Activated T-helper 1 cell treated with anti-CD3 and anti-CD28 coated beads, Interleukin-12 subunit alpha, Interleukin-12 subunit beta, Interleukin-2, Interleukin-4 antibody, amounts not matched to agents 30 ng/mL and 10 ng/mL and 1 ng/mL, durations not matched to agents 14 hours and 24 hours and 36 hours (primary cell): ENCODE measurements at regions not wholly inside any gene's neighbourhood (a gene's known extent, or its start where the extent isn't known, plus 50 kb on each side); places are given as distances from the start of the nearest gene placed in this dataset.

Experiments
- DNase-seq: peaks from one replicate; pipeline ENCODE4 v3.0.0; 2021; ENCODE audit warnings: low spot score
- H3K27ac Mint-ChIP-seq: one replicate; pipeline ENCODE4 v1.8.0; 2021; ENCODE audit warnings: mild to moderate bottlenecking, mixed read lengths
- H3K27me3 Mint-ChIP-seq: one replicate; pipeline ENCODE4 v1.8.0; 2022; ENCODE audit warnings: mild to moderate bottlenecking, moderate library complexity, mixed read lengths; ENCODE audit not compliant: insufficient read depth
- H3K36me3 Mint-ChIP-seq: one replicate; pipeline ENCODE4 v1.8.0; 2021; ENCODE audit warnings: low read depth, mixed read lengths
- H3K4me1 Mint-ChIP-seq: one replicate; pipeline ENCODE4 v1.8.0; 2021; ENCODE audit warnings: low read depth, mixed read lengths
- H3K4me3 Mint-ChIP-seq: one replicate; pipeline ENCODE4 v1.8.0; 2021; ENCODE audit warnings: mild to moderate bottlenecking, moderate library complexity, mixed read lengths
- H3K9me3 Mint-ChIP-seq: one replicate; pipeline ENCODE4 v1.8.0; 2021; ENCODE audit warnings: mixed read lengths
- intact Hi-C: fragments of 100-400 bp; cut with micrococcal nuclease; formaldehyde crosslinking; loops from one replicate; pipeline ENCODE4 v1.15.1; 2024

- Mint-ChIP-seq H3K4me3 (no peak overlapping the region), H3K27me3 (no peaks in the 10 kb centered on the region), H3K27ac (no peak overlapping the region), H3K36me3 (no peaks in the 10 kb centered on the region), H3K9me3 (no peaks in the 10 kb centered on the region), H3K4me1 (peaks cover 12% of the 10 kb centered on the region)
- DNase-seq: no peak
- intact Hi-C loops: no loop called here
Measured at GRCh38 chr2:48209214-48209885, 105.1 kb upstream of the FOXN2 start.

- Mint-ChIP-seq H3K27ac (no peak overlapping the region), H3K4me3 (no peak overlapping the region), H3K9me3 (no peaks in the 10 kb centered on the region), H3K36me3 (no peaks in the 10 kb centered on the region), H3K27me3 (no peaks in the 10 kb centered on the region), H3K4me1 (peaks cover 12% of the 10 kb centered on the region)
- intact Hi-C loops: no loop called here
- no peak for DNase-seq
Measured at GRCh38 chr2:48210189-48210588, 104.3 kb upstream of the FOXN2 start.

GRCh38 chr2:48213646-48214045, 100.8 kb upstream of the FOXN2 start:
- intact Hi-C loops: no loop called here
- H3K4me1 Mint-ChIP-seq: peaks cover 7% of the 10 kb centered on the region

GRCh38 chr2:48218169-48218568, 96.3 kb upstream of the FOXN2 start:
- Mint-ChIP-seq H3K4me3 (no peak overlapping the region), H3K27me3 (no peaks in the 10 kb centered on the region), H3K27ac (no peak overlapping the region), H3K4me1 (no peaks in the 10 kb centered on the region), H3K9me3 (no peaks in the 10 kb centered on the region), H3K36me3 (no peaks in the 10 kb centered on the region)
- intact Hi-C loops: no loop called here
- DNase-seq: no peak

More at GRCh38 chr2:48213646-48214045, 100.8 kb upstream of the FOXN2 start:
- no peak overlapping the region for H3K27ac Mint-ChIP-seq
- no peaks in the 10 kb centered on the region for H3K9me3 Mint-ChIP-seq
- DNase-seq: no peak
- H3K27me3 Mint-ChIP-seq: no peaks in the 10 kb centered on the region
- H3K4me3 Mint-ChIP-seq: no peak overlapping the region
- no peaks in the 10 kb centered on the region for H3K36me3 Mint-ChIP-seq

- Mint-ChIP-seq H3K9me3 (no peaks in the 10 kb centered on the region), H3K4me3 (no peak overlapping the region), H3K4me1 (no peaks in the 10 kb centered on the region), H3K27ac (no peak overlapping the region), H3K27me3 (no peaks in the 10 kb centered on the region), H3K36me3 (peaks cover 2% of the 10 kb centered on the region)
- intact Hi-C loops: no loop called here
- no peak for DNase-seq
Measured at GRCh38 chr2:48219234-48219554, 95.3 kb upstream of the FOXN2 start.

- Mint-ChIP-seq H3K27ac (no peak overlapping the region), H3K27me3 (no peaks in the 10 kb centered on the region), H3K9me3 (no peaks in the 10 kb centered on the region), H3K4me3 (no peak overlapping the region), H3K36me3 (peaks cover 2% of the 10 kb centered on the region), H3K4me1 (no peaks in the 10 kb centered on the region)
- intact Hi-C loops: no loop called here
- DNase-seq: no peak
Measured at GRCh38 chr2:48219555-48220436, 94.7 kb upstream of the FOXN2 start.

GRCh38 chr2:48220501-48220900, 94.0 kb upstream of the FOXN2 start:
- Mint-ChIP-seq H3K9me3 (no peaks in the 10 kb centered on the region), H3K36me3 (peaks cover 2% of the 10 kb centered on the region), H3K27me3 (no peaks in the 10 kb centered on the region), H3K27ac (no peak overlapping the region), H3K4me3 (no peak overlapping the region), H3K4me1 (no peaks in the 10 kb centered on the region)
- intact Hi-C loops: no loop called here
- DNase-seq: no peak

- Mint-ChIP-seq H3K4me3 (no peak overlapping the region), H3K36me3 (peaks cover 2% of the 10 kb centered on the region), H3K27me3 (peaks cover 2% of the 10 kb centered on the region), H3K9me3 (no peaks in the 10 kb centered on the region), H3K27ac (no peak overlapping the region), H3K4me1 (no peaks in the 10 kb centered on the region)
- intact Hi-C loops: no loop called here
- no peak for DNase-seq
Measured at GRCh38 chr2:48221846-48222516, 92.5 kb upstream of the FOXN2 start.

GRCh38 chr2:48227617-48228344, 86.7 kb upstream of the FOXN2 start:
- Mint-ChIP-seq H3K27me3 (peaks cover 5% of the 10 kb centered on the region), H3K36me3 (peaks cover 2% of the 10 kb centered on the region), H3K27ac (no peak overlapping the region), H3K9me3 (no peaks in the 10 kb centered on the region), H3K4me3 (no peak overlapping the region), H3K4me1 (peaks cover 3% of the 10 kb centered on the region)
- intact Hi-C loops: no loop called here
- DNase-seq: no peak

GRCh38 chr2:48228345-48228684, 86.2 kb upstream of the FOXN2 start:
- Mint-ChIP-seq H3K4me1 (peaks cover 8% of the 10 kb centered on the region), H3K27me3 (peaks cover 5% of the 10 kb centered on the region), H3K4me3 (no peak overlapping the region), H3K36me3 (peaks cover 4% of the 10 kb centered on the region), H3K27ac (no peak overlapping the region), H3K9me3 (no peaks in the 10 kb centered on the region)
- intact Hi-C loops: no loop called here
- no peak for DNase-seq

GRCh38 chr2:48229063-48229462, 85.4 kb upstream of the FOXN2 start:
- H3K27me3 Mint-ChIP-seq: peaks cover 5% of the 10 kb centered on the region
- intact Hi-C loops: no loop called here
- no peak for DNase-seq
- H3K9me3 Mint-ChIP-seq: no peaks in the 10 kb centered on the region
- H3K4me1 Mint-ChIP-seq: peaks cover 9% of the 10 kb centered on the region
- no peak overlapping the region for H3K4me3 Mint-ChIP-seq
- H3K36me3 Mint-ChIP-seq: peaks cover 2% of the 10 kb centered on the region
- H3K27ac Mint-ChIP-seq: no peak overlapping the region

GRCh38 chr2:48230834-48231233, 83.6 kb upstream of the FOXN2 start:
- H3K4me1 Mint-ChIP-seq: peaks cover 9% of the 10 kb centered on the region
- H3K27me3 Mint-ChIP-seq: peaks cover 5% of the 10 kb centered on the region
- intact Hi-C loops: no loop called here
- H3K4me3 Mint-ChIP-seq: no peak overlapping the region
- no peaks in the 10 kb centered on the region for H3K9me3 Mint-ChIP-seq
- H3K36me3 Mint-ChIP-seq: peaks cover 2% of the 10 kb centered on the region
- H3K27ac Mint-ChIP-seq: no peak overlapping the region
- no peak for DNase-seq

GRCh38 chr2:48232351-48232750, 82.1 kb upstream of the FOXN2 start:
- H3K4me1 Mint-ChIP-seq: peaks cover 17% of the 10 kb centered on the region
- H3K36me3 Mint-ChIP-seq: peaks cover 2% of the 10 kb centered on the region
- H3K27me3 Mint-ChIP-seq: peaks cover 3% of the 10 kb centered on the region
- intact Hi-C loops: no loop called here
- H3K9me3 Mint-ChIP-seq: no peaks in the 10 kb centered on the region
- no peak overlapping the region for H3K27ac Mint-ChIP-seq
- DNase-seq: no peak
- H3K4me3 Mint-ChIP-seq: no peak overlapping the region
